GM23248 (cell line): ENCODE measurements at regions not wholly inside any gene's neighbourhood (a gene's known extent, or its start where the extent isn't known, plus 50 kb on each side); places are given as distances from the start of the nearest gene placed in this dataset.

Experiments used
- EZH2 ChIP-seq: fragments of 200-600 bp; sonication (generic); IDR thresholded peaks from 2 replicates; pipeline ENCODE4 v1.6.1; 2018; ENCODE audit warnings: antibody characterized with exemption, mild to moderate bottlenecking; ENCODE audit not compliant: insufficient read depth, poor library complexity, severe bottlenecking
- EZH2phosphoT487 ChIP-seq: fragments of 200-600 bp; sonication (generic); IDR thresholded peaks from 2 replicates; pipeline ENCODE4 v1.6.1; 2018; ENCODE audit warnings: antibody characterized with exemption, moderate library complexity, mild to moderate bottlenecking, low read depth; ENCODE audit not compliant: insufficient read depth

- no peak for TF ChIP-seq EZH2
- no peak for TF ChIP-seq EZH2phosphoT487
Observed at GRCh38 chr2:6308986-6309385, 556.7 kb downstream of the CMPK2 start.
